ENCODE measurements at regions not wholly inside any gene's neighbourhood (a gene's known extent, or its start where the extent isn't known, plus 50 kb on each side); places are given as distances from the start of the nearest gene placed in this dataset.

DNA sequence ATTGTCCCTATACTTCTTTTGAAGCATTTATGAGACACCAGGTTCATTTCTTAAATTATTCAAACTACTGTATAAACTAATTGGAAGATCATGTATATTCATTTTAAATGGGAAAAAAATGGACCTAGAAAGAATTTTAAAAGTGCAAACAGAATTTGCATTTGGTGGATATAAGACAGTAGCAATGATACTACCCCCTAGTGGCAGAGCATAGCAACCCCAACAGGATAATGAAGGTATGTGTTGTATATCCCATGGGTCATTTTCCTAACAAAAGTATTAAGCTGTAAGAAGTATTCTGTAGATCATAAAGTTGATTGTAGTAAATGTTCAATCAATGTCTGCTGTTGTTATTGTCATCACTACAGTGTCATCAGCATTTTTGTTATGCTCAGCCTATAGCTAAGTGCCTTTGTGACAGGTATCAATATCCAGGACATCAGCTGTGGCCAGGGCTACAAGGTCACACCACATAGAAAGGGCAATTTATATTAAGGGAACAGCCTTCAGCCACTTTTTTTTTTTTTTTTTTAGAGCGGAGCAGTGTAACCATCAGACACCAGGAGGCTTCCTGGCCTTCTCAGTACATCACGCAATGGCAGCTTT, 175.8 kb downstream of the FOXB1 start:
- TF ChIP-seq, protein P1, sequence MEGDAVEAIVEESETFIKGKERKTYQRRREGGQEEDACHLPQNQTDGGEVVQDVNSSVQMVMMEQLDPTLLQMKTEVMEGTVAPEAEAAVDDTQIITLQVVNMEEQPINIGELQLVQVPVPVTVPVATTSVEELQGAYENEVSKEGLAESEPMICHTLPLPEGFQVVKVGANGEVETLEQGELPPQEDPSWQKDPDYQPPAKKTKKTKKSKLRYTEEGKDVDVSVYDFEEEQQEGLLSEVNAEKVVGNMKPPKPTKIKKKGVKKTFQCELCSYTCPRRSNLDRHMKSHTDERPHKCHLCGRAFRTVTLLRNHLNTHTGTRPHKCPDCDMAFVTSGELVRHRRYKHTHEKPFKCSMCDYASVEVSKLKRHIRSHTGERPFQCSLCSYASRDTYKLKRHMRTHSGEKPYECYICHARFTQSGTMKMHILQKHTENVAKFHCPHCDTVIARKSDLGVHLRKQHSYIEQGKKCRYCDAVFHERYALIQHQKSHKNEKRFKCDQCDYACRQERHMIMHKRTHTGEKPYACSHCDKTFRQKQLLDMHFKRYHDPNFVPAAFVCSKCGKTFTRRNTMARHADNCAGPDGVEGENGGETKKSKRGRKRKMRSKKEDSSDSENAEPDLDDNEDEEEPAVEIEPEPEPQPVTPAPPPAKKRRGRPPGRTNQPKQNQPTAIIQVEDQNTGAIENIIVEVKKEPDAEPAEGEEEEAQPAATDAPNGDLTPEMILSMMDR (IDR thresholded peaks at IDR 0.05), result peak; percentile 14 to 71 (median 60)
- no peak for TF ChIP-seq POLR2AphosphoS5 (IDR thresholded peaks at IDR 0.05)

Measured in breast epithelium (tissue), 3 donors.